HG02642 (cell line): ENCODE measurements at regions not wholly inside any gene's neighbourhood (a gene's known extent, or its start where the extent isn't known, plus 50 kb on each side); places are given as distances from the start of the nearest gene placed in this dataset.

Source experiments
- ATAC-seq: cut with Tn5 transposase; IDR thresholded peaks from one replicate; pipeline ENCODE4 v1.9.1; 2021; ENCODE audit warnings: mild to moderate bottlenecking; ENCODE audit not compliant: unreplicated experiment, poor library complexity

GRCh38 chr3:128515-129172 is 67.9 kb upstream of the CHL1 start:
- no peak for ATAC-seq

- no peak for ATAC-seq
Observed at GRCh38 chr3:131151-131888, 65.2 kb upstream of the CHL1 start.

GRCh38 chr3:132378-132777 is 64.2 kb upstream of the CHL1 start:
- ATAC-seq: no peak

DNA sequence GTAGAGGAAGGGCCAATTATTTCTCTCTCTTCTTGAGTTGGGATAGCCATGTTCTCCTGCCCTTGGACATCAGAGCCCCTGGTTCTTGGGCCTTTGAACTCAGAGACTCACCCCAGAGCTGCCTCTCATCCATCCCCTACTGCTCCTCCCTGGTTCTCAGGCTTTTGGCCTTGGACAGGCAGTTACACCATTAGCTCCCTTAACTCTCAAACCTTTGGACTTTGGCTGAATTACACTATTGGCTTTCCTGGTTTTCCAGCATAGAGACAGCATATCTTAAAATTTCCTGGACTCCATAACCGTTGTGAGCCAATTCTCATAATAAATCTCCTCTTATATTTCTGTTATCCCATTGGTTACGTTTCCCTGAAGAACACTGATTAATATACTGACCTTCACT is 63.7 kb upstream of the CHL1 start:
- no peak for ATAC-seq

DNA sequence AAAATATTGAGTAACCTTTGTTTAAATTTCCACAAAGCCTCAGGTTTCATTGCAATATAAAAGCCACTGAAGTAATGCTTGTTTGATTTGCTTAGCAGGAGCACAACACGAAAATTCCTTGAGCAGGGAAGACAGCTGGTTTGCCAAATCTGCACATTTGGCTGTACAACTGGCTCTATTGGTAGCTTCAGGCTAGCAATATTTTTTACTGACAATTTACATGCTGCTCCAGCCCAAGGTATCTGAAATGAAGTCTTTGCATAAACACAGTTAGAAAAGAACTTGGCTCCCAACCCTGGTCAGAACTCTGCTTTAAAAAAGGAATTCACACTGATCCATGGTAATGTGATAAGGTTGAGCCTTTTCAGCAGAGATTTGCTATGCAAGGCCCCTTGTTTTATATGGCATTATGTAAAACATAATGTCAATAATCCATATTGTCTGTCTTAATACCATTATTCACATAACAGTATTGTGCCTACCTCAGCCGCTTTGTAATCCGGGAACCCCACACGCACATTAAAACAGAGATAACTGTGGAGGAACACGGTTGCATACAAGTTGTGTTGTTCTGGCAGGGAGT is 55.7 kb upstream of the CHL1 start:
- no peak for ATAC-seq
